GM12872 (cell line): ENCODE measurements at regions not wholly inside any gene's neighbourhood (a gene's known extent, or its start where the extent isn't known, plus 50 kb on each side); places are given as distances from the start of the nearest gene placed in this dataset.
A peak's percentile ranks its signal among the peaks of the same experiment; 100 is the strongest.

Experiments used
- TF ChIP-seq, protein P1 (sequence below): IDR thresholded peaks from 3 replicates; pipeline ENCODE4 v1.5.1; 2011; ENCODE audit warnings: low read depth, mild to moderate bottlenecking, low read length, moderate library complexity; ENCODE audit not compliant: insufficient read depth

DNA sequence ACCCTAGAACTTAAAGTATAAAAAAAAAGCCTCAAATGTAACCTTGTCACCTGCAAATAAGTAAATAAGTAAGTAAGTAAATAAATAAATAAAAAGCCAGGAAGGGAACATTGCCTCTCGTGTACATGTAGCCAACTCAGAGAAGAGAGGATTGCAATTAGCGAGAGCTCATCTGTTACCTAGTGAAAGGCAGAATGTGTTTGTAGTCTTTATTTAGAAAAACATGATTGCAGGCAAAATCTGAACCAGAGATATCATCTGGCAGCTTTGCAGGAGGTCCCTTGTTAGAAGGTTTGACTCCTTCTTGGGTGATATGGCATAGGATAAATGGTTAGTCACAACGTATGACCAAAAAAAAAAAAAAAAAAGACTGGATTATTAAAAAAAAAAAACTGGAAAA lies 71.6 kb upstream of the SYN2 start:
- TF ChIP-seq, protein P1, sequence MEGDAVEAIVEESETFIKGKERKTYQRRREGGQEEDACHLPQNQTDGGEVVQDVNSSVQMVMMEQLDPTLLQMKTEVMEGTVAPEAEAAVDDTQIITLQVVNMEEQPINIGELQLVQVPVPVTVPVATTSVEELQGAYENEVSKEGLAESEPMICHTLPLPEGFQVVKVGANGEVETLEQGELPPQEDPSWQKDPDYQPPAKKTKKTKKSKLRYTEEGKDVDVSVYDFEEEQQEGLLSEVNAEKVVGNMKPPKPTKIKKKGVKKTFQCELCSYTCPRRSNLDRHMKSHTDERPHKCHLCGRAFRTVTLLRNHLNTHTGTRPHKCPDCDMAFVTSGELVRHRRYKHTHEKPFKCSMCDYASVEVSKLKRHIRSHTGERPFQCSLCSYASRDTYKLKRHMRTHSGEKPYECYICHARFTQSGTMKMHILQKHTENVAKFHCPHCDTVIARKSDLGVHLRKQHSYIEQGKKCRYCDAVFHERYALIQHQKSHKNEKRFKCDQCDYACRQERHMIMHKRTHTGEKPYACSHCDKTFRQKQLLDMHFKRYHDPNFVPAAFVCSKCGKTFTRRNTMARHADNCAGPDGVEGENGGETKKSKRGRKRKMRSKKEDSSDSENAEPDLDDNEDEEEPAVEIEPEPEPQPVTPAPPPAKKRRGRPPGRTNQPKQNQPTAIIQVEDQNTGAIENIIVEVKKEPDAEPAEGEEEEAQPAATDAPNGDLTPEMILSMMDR = no peak

DNA sequence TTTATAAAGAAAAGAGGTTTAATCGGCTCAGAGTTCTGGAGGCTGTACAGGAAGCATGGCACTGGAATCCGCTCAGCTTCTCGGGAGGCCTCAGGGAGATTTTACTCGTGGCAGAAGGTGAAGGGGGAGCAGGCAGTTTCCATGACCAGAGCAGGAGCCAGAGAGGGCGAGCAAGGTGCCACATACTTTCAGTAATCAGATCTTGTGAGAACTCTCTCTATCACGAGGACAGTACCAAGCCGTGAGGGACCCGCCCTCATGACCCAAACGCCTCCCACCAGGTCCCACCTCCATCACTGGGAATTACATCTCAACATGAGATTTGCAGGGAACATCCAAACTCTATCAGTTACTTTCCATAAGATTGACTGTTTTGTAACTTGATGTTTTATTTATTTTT lies 70.7 kb upstream of the SYN2 start:
- TF ChIP-seq, protein P1 = no peak

DNA sequence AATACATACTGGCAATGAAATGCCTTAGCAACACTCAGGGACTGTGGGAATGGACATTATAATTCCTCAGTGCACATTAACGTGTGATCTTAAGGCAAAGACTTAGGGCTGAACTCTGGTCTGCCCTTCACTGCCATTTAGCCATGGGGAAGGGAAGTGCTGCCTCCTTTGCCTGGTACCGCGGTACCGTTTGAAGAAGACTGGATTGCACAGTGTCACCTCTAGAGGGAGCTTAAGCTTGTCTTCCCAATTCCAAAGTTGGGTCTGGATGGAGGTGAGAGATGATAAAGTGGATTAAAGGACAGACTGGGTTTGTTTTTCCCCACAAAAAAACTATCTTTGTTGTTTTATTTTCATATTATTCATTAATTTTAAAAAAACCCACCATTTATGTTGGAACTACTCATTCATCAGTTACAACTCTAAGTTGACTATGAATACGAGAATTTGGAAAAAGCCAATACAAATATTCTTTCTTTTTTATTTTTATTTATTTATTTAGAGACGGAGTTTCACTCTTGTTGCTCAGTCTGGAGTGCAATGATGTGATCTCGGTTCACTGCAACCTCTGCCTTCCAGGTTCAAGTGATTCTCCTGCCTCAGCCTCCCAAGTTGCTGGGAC lies 60.0 kb upstream of the SYN2 start:
- TF ChIP-seq, protein P1 = peak; percentile 48; the same call in 2 of the 3 replicates

DNA sequence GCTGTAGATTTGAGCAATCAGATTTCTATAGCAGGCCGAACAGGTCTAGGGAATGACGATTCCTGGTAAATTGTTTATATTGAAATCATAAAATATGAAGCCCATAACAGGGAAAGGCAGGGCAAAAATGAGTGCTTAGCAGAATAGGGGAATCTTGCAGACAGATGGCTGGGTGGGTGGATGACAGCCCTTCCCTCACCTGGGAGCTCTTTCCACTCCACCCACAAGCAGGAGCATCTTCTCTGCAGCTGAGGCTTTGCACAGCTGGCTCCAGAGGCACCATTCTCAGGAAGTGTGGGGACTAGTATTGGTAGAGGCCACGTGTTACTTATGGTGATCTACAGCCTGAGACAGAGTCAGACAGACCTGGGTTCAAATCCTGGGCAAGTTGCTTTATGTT lies 55.9 kb upstream of the SYN2 start:
- TF ChIP-seq, protein P1 = no peak

DNA sequence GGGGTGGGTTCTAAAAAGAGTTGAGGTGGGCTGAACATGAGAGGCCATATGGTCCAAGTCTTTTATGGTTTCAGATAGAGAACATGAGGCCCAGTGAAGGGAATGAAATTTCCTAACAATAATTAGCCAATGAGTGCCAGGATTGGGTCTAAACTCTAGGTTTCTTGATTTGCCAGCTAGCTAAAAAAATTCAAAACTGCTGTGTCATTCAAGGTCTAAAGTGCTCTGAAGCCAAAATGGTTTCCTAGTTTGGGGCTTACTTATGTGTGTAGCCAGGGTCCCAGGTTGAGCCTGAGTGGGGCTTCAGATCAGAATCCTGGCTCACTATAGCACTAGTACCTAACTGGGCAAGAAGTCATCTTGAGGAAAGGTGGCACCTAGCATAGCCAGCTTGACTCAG lies 55.3 kb upstream of the SYN2 start:
- TF ChIP-seq, protein P1 = no peak

DNA sequence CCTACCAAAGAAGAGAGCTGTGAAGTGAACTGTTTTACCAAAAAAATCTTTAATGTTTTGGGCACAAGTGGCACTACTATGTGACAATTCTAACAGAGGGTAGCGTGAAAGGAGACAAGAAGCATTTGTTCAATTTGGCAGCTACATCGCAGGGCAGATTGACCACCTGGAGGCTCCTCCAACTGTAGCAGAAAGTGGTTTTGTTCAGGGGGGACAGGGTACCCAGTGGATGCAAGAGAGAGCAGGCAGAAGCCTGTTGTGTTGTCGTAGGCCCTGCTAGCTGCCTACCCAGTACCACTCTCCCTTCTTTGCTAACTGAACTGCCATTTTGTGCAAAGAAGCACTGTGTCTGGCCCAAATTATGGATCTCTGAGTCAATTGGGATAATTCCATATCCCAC lies 54.8 kb upstream of the SYN2 start:
- TF ChIP-seq, protein P1 = no peak

DNA sequence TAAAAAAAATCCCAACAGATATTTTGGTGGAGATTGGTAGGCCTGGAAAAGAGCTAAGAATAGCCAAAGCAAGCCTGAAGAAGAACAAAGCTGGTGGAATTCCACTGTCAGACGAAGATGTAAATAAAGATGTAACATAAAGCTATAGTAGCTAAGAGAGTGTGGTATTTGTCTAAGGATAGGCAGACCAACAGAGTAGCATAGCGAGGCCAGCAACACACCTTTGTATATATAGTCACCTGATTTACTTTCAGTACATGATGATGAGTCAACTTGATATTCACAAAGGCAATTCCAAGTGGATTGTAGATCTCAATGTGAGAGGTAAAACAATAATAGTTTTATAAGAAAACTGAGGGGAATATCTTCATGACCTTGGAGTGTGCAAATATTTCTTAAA lies 53.6 kb upstream of the SYN2 start:
- TF ChIP-seq, protein P1 = no peak
